NCI-H2227 (cell line): ENCODE measurements at regions not wholly inside any gene's neighbourhood (a gene's known extent, or its start where the extent isn't known, plus 50 kb on each side); places are given as distances from the start of the nearest gene placed in this dataset.

Source experiments
- DNase-seq: peaks from one replicate; lab custom pipeline; 2025; ENCODE audit not compliant: unreplicated experiment; lab: John Stamatoyannopoulos, UW

DNA sequence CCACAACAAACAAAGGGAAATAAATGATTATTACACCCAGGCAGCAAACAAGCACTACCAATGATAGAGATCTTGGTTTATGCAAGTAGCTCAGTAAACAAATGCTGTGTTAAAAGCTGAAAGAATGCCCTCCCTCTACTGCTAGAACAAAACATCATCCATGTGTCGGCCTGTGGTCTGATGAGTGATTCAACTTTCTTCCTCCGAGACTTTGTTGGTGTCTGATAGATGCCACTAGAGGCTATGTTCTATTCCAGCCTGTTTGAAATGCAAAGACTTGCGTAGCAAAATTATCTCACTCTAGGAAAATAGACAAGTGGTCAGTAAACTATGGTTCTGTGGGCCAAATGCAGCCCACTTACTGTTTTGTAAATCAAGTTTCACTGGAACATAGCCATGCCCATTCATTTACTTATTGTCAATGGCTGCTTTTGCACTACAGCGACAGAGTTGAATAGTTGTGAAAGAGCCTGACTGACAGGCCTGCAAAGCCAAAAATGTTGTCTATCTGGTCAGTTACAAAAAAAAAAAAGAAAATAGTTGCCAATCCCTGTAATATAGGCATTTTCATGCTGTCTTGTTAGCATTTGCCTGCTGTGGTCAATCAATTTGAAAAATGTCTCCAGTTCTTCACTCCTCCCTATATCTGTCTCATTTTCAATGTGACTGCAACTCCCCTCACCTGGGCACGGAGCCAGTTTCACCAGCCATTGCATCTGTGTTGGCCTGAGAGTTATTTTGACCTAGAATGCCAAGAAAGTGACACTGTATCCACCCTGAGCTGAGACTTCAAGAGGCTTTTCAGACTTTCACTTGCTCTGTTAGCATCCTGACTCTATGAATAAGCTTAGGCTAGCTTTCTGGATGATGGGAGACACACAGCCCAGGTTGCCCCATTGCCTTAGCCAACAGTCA lies 544.6 kb upstream of the BTBD3 start:
- no peak for DNase-seq

DNA sequence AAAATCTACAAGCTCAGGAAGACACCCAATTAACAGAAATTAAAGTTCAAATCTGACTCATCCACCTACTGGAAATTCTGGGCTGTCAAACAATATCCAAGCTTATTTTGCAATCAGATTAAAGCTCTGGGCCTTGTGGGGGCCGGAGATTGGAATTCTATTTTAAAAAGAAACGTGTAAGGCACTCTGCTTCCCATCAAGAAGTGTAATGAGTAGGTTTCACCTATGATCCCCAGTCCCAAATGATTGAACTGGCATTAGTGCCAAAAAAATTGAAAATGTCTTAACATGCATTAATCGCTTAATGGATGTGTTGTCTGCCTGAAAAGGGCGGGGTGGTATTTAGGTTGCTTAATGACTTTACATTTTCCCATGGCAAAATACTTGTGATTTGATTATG lies 542.4 kb upstream of the BTBD3 start:
- no peak for DNase-seq

DNA sequence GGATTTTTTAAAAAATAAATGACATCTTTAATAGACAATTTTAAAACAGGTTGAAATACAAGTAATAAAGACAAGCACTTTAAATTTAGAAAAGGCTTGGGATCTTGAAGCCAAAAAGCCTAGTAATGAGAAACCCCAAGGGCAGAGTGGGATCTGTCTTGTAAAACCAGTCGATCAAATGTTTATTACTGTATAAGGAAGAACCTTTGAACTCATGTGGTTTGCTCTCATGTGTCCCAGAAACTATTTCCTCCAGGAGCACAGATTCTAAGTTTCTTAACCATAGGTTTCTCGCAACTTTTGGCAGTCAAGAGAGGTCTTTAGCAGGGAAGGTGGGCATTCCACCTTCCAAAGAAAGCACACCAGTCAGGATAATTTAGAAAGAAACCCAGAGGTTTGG lies 541.7 kb upstream of the BTBD3 start:
- DNase-seq, result no peak

DNA sequence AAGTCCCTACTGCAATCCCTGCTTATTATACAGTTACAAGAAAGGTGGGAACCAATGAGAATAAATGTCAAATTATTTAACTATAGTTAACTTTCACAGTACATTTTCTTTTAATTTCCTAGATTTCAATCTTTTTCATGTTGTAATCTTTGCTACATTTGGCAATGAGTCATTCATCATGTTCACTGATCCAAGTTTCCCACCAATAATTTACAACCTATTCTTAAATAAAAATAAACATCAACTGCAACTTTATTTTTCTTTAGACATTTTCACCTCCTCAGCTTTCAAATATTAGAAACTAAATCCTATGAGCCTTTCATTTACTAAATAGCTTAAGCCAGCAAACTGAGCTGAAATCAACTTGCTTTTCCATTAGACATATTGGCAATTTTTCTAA lies 541.3 kb upstream of the BTBD3 start:
- no peak for DNase-seq

DNA sequence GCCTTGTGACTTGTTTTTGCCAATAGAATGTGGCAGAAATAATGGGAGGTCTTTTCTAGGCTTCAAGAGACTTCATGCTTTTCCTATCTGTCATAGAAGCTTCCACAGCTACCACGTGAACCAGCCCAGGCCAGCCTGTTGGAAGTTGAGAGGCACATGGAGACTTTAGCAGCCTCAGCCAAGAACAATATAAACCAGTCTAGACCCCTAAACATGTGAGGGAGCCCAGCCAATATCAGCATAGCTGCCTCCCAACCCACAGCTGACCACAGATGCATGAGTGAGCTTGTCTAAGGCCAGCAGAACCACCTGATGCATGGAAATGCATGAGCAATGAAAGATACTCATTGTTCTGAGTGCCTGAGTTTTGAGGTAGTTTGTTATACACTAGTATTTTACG lies 540.7 kb upstream of the BTBD3 start:
- DNase-seq, result no peak

DNA sequence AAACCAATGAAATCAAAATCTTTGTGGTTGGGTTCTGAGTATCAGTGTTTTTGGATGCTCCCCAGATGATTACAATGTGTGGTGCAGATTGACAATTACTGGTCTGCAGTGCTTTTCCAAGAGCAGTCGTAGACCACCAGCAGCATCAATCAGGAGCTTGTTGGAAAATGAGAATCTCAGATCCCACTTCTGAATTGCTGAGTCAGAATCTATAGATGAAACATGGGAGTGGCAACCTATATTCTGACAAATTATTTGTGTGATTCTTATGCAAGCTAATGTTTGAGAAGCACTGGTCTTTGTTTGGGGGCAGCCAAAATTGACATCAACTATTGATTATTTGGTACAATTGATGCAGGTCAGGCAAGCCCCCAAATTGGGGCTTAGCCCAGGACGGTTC lies 539.9 kb upstream of the BTBD3 start:
- no peak for DNase-seq

DNA sequence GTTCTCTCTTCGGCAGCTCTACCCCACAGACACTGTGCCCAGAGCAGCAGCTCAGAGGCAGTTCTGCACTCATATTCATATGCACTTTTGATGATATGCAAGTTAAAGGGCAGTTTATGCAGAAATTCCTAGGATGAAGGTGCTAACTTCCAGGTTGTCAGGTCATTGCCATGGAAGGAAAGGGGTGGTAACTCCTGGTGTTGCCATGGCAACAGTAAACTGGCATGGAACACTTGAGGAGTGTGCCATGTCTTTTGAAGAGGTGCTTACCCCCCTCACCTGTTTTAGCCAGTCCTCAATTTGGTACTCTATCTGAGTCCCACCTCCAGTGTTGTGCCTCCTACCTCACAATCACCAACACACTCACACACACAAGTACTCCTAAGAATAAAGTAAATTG lies 539.4 kb upstream of the BTBD3 start:
- peak; percentile 23 for DNase-seq

DNA sequence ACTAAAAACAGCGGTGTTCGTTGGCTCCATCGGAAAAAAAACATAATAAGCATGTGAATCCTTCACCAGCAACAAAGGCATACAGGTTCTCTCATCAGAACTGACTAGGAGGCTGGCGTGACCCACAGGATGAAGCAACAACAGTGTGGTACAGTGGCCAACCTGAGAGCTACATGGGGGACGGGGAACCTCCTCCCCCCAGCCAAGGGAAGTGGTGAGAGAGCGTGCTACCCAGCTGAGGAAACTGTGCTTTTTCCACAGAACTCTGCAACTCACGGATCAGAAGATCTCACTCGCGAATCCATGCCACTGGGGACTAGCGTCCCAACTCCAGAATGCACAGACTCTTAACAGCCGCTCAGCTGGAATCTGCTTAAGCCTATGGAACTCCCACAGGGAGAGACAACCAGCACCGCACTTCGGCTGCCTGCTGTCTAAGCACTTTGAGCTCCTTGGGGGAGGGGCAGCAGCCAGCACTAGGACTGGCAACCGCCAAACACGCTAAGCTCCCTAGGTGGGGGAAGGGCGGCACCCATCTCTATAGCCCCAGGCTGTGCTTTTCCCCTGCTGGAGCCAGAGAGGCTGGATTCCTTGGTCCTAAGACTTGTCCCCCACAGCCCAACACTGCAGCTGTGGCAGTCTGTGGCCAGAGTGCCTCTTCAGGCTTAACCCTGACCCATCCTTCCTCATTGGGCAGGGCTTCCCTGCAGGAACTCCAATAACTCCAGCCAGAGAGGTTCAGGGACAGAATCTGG lies 538.3 kb upstream of the BTBD3 start:
- DNase-seq, result peak; percentile 74

DNA sequence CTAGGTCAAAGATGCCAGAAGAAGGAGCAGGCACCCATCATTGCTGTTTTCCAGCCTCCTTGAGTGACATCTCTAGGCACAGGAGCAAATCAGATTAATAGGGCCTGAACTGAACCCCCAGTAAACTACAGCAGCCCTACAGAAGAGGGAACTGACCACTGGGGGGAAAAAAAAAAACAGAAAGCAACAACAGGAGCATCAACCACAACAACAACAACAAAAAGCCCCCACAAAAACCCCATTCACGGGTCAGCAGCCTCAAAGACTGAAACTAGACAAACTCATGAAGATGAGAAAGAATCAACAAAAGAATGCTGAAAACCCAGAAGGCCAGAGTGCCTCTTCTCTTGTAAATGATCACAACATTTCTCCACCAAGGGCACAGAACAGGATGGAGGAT lies 537.4 kb upstream of the BTBD3 start:
- no peak for DNase-seq

DNA sequence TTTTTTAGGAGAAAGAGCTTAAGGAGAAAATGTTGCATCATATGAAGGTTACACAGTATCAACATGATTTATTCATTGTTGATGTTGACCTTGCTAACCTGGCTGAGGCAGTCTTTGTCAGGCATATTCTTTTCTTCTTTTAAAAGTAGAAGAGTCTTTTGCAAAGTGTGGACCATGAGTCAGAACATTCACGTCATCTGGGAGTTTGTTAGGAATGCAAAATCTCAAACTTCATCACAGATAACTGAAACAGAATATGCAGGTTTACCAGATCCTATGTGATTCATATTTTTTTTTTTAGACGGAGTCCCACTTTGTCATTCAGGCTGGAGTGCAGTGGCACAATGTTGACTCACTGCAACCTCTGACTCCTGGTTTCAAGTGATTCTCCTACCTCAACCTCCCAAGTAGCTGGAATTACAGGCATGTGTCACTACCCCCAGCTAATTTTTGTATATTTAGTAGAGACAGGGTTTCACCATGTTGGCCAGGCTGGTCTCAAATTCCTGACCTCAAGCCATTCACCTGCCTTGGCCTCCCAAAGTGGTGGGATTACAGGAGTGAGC lies 530.4 kb upstream of the BTBD3 start:
- no peak for DNase-seq

DNA sequence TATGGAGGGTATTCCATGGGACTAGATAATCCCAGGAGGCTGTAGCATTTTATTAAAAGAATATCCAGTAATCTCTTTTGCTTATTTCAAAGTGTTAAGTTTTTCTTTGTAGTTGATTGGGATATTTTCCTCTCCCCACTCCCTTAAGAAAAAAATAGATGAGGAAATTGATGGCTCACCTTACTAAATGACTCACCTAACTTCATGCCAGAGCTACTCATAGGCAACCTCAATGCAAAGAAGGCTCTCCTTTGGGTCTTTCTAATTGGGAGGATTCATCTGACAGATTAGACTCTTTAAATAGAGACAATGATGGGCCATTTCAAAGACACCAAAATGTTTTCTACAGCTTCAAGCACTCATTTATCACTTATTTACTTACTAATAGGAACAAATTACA lies 528.5 kb upstream of the BTBD3 start:
- DNase-seq, result no peak

DNA sequence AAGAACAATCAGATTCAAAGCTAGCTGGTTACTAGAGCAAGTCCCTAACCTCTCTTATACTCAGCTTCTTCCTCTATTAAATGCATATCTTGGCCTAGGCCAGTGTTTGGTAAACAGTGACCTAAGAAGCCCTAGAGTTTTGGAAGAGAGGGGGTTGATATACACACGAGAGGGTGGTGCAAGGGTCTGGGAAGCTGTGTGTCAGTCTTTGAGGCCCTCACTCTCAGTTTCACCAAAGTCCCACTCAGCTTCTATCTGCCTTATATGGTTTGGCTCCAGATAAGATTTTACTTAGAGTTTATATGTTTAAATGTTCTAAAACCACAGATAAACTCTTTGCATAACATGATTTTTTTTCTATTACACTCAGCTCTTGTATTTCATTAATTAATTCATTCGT lies 526.1 kb upstream of the BTBD3 start:
- DNase-seq, result no peak

DNA sequence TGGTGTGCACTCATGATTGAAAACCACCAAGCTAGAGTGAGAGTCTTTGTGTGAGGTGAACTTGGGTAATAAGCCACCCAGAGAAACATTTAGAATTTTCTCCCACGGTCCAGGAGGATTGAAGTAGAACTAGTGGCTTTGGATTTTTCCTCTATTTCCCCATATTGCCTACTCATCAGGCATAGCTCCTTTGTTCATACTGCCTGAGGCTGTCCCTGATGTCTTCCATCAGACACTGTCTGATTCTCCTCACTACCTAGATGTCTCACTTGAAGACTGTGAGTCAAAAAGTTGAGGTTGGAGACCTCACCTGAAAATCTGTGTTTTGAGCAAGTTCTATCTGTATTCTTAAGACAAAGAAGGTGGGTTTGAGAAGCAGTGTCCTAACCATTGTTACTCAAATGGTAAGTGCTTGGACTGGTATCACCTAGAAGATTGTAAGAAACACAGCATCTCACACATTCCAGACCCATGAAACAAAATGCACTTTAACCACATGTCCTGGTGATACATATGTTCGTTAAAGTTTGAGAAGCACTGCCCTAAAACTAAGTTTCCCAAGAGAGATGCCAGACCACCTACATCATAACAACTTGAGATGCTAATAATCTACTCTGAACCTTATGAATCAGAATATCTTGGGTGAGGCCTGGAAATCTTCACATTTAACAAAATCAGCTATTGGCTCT lies 523.4 kb upstream of the BTBD3 start:
- no peak for DNase-seq

DNA sequence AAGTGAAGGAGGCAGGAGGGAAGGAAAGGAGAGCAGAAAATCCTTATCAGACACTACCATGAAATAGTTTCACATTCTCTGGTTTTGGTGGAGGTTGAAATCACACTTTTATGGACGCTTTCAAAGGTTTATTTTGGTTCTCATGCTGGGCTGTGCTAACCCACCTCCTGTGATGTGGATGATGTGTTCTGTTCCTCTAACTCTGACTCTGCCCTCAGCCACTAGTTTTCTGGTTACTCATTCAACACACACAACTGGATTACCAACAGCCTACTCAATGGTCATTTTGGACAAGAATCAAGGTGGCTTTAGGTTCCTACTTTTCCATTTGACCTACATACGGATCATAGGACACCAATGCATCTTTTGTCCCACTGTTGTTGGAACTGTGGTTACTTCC lies 522.1 kb upstream of the BTBD3 start:
- DNase-seq, result no peak

DNA sequence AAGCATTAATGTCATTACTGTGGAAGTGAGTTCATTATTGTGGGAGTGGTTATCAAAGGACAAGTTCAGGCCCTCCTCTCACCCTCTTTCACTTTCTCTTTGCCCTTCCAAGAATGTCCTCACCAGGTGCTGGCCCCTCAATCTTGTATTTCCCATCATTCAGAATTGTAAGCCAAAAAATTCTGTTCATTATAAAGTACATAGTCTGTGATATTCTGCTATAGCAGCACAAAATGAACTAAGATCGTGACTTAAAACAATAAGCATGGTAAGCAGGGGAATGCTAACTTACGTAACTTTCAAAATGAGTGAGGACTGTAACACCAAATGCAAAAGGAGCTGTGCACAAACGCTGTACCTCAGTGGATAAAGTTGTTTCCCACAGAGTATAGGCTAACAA lies 515.7 kb upstream of the BTBD3 start:
- no peak for DNase-seq

DNA sequence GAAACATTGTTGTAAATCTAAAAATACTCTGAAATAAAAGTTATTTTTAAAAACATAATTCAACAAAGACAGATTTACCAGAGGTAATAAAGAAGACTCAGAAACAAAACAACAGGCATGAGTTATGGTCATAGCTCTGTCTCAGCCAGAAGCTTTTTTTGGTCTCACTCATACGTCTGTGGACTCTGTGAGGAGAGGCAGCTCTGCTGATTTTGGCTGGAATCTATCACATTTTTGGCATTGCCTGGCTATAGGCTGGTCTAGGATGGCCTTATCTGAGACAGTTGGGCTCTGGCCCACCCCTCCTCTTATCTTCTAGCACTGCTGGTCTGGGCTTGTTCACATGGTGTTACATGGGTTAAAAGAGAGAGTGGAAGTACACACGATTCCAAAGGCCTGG lies 514.0 kb upstream of the BTBD3 start:
- DNase-seq, result no peak

DNA sequence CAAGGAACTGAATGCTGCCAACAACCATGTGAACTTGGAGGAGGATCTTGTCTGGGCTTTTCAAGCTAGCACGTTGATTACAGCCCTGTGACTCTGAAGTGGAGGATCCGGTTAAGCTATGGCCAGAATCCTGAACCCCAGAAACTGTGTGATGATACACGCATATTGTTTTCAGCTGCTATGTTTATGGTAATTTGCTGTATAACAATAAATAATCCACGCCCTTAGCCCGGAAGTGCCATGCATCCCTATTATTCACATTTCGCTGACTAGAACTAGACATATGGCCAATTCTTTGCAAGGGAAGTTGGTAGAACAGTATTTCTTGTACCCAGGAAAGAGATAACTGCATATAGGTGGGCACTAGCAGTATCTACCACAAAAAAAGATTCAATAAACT lies 510.8 kb upstream of the BTBD3 start:
- DNase-seq, result no peak

DNA sequence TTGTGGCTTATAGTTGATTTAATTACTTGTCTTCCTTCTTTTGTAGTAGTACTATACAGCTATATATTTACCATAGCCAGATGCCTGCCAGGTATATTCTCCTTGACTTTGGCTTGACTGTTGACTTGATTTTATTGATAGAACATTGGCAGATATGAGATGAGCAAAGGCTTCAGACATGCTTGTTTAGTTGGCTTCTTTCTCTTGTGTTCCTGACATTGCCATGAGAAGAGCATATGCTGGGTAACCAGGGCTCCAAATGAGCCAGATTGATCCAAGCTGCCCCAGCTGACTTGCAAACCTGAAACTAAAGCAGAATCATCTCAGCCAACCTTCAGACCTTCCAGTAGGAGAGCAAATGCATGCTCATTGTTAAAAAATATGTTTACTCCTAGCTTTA lies 508.1 kb upstream of the BTBD3 start:
- DNase-seq, result no peak

DNA sequence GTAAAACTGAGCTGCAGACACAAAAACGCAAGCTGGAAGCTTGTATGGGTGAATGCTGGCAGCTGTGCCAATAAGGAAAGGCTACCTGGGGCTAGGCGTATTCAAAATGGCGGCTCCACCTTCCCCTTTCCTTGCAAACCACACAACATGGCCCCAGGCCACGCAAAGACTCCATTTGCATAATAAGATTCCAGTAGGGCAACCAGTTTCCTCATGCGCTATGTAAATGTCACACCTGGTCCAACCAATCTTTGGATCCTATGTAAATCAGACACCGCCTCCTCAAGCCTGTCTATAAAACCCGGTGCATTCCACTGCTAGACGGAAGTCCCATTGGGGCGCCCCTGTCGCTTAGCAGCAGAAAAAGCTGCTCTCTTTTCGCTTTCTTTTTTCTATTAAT lies 505.9 kb upstream of the BTBD3 start:
- DNase-seq, result no peak

DNA sequence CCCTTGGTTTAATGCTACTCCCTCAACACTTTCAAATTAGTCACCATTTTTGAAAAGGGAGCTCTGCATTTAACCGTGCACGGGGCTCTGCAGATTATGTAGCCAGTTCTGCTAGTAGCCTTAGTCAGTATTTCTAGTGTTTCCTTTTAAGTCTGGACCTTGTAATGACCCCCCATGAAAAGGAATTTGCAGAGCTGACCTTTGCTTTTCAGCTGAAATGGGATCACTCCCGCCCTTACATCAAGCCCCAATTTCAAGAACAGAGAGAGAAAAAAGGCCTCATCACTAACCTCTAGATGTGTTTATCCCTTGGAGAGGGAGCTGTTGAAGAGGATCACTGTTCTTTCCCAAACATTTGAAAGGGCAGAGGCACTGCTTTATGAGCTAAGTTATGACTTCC lies 490.7 kb upstream of the BTBD3 start:
- peak; percentile 33 for DNase-seq

DNA sequence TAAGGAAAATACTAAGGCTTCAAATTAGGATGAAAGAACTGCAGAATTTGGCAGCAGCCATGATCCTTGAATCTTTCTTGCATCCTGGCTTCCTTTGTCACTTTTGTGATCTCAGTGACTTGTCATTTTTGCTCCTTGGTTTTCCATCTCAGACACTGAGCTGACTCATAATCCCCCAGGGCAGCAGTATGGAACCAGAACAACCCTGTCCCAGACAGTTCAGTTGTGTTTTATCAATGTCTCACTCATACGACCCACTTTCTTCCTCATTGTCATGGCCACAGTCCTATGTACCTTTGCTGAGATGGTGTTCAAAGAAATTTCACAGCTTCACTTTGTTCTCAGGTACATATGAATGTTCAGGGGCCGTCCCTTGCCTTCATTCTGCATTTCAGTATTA lies 488.5 kb upstream of the BTBD3 start:
- no peak for DNase-seq
